A549 (cell line): ENCODE measurements at regions not wholly inside any gene's neighbourhood (a gene's known extent, or its start where the extent isn't known, plus 50 kb on each side); places are given as distances from the start of the nearest gene placed in this dataset.

Source experiments
- CEBPB ChIP-seq, 2 experiments: fragments of >200 bp in 1 of 2; sonication (Bioruptor Twin) in 1 of 2; formaldehyde crosslinking in 1 of 2; IDR thresholded peaks; 2 replicates each; pipeline ENCODE4 v1.6.1; 2012 to 2016
- CHD2 ChIP-seq: fragments of 150-350 bp; IDR thresholded peaks from 2 replicates; pipeline ENCODE4 v1.6.1; 2014; ENCODE audit warnings: low read length; ENCODE audit not compliant: partially characterized antibody
- CTCF ChIP-seq: fragments of >200 bp; sonication (Bioruptor Twin); formaldehyde crosslinking; IDR thresholded peaks from 3 replicates; pipeline ENCODE4 v1.5.1; 2016
- JUNB ChIP-seq: fragments of >200 bp; sonication (Bioruptor Twin); formaldehyde crosslinking; IDR thresholded peaks from 2 replicates; pipeline ENCODE4 v1.6.1; 2016
- MAX ChIP-seq: IDR thresholded peaks from 2 replicates; pipeline ENCODE4 v1.6.1; 2012
- PHF8 ChIP-seq: fragments of 200-600 bp; sonication (generic); IDR thresholded peaks from 2 replicates; pipeline ENCODE4 v1.6.1; 2016; ENCODE audit warnings: low read depth, mild to moderate bottlenecking, antibody characterized with exemption, moderate library complexity, borderline replicate concordance
- RAD21 ChIP-seq, 2 experiments: fragments of >200 bp in 1 of 2; sonication (Bioruptor Twin) in 1 of 2; formaldehyde crosslinking in 1 of 2; IDR thresholded peaks in 1 of 2; conservative IDR thresholded peaks in 1 of 2; 2 replicates in 1 of 2; 3 replicates in 1 of 2; pipeline ENCODE4 v1.6.1; 2012 to 2018; ENCODE audit warnings: inconsistent platforms in 1 of 2

GRCh38 chr15:85878828-85879225 lies 84.1 kb upstream of the KLHL25 start:
- no peak for TF ChIP-seq CTCF
- TF ChIP-seq MAX: no peak
- TF ChIP-seq CEBPB (IDR thresholded peaks at IDR 0.05): no peak
- no peak for TF ChIP-seq RAD21 (conservative IDR thresholded peaks at IDR 0.05 in 1 of 2, IDR thresholded peaks at IDR 0.05 in 1 of 2)
- TF ChIP-seq JUNB: no peak
- TF ChIP-seq PHF8: no peak
- no peak for TF ChIP-seq CHD2
